ENCODE measurements at regions not wholly inside any gene's neighbourhood (a gene's known extent, or its start where the extent isn't known, plus 50 kb on each side); places are given as distances from the start of the nearest gene placed in this dataset.

GRCh38 chr7:79897166-79897565 lies 237.5 kb upstream of the GNAI1 start:
- no peak for TF ChIP-seq CTCF (IDR thresholded peaks at IDR 0.05)
- TF ChIP-seq POLR2A (IDR thresholded peaks at IDR 0.05) = no peak
- TF ChIP-seq POLR2AphosphoS5 (IDR thresholded peaks at IDR 0.05) = no peak

Data from prostate gland (tissue), 2 donors.